ENCODE measurements at regions not wholly inside any gene's neighbourhood (a gene's known extent, or its start where the extent isn't known, plus 50 kb on each side); places are given as distances from the start of the nearest gene placed in this dataset.

- in situ Hi-C loops (cut with MboI; ENCODE audit: low pct_unique_long_range_greater_than_20kb, low sequenced_read_pairs) = no loop called here
- DNase-seq = no peak
These were observed 115.3 kb downstream of the FAT4 start for GRCh38 chr4:125430086-125430485.

- no peak for DNase-seq
These were observed 117.3 kb downstream of the FAT4 start for GRCh38 chr4:125432078-125432477.

GRCh38 chr4:125433453-125433852 is 118.7 kb downstream of the FAT4 start:
- in situ Hi-C loops (cut with MboI; ENCODE audit: low pct_unique_long_range_greater_than_20kb, low sequenced_read_pairs) = no loop called here
- DNase-seq = no peak

More at GRCh38 chr4:125432078-125432477, 117.3 kb downstream of the FAT4 start:
- in situ Hi-C loops (cut with MboI; ENCODE audit: low pct_unique_long_range_greater_than_20kb, low sequenced_read_pairs) = no loop called here

- in situ Hi-C loops (cut with MboI; ENCODE audit: low pct_unique_long_range_greater_than_20kb, low sequenced_read_pairs) = no loop called here
- DNase-seq = no peak
These were observed 119.4 kb downstream of the FAT4 start for GRCh38 chr4:125434136-125434535.

GRCh38 chr4:125440814-125441213 is 126.1 kb downstream of the FAT4 start:
- no peak for DNase-seq
- in situ Hi-C loops (cut with MboI; ENCODE audit: low pct_unique_long_range_greater_than_20kb, low sequenced_read_pairs) = no loop called here

GRCh38 chr4:125444166-125444565 is 129.4 kb downstream of the FAT4 start:
- in situ Hi-C loops (cut with MboI; ENCODE audit: low pct_unique_long_range_greater_than_20kb, low sequenced_read_pairs) = no loop called here
- no peak for DNase-seq

GRCh38 chr4:125445525-125445924 is 130.8 kb downstream of the FAT4 start:
- in situ Hi-C loops (cut with MboI; ENCODE audit: low pct_unique_long_range_greater_than_20kb, low sequenced_read_pairs) = no loop called here
- DNase-seq = no peak

GRCh38 chr4:125447551-125448290 is 133.0 kb downstream of the FAT4 start:
- in situ Hi-C loops (cut with MboI; ENCODE audit: low pct_unique_long_range_greater_than_20kb, low sequenced_read_pairs) = no loop called here

GRCh38 chr4:125456075-125456474 is 141.3 kb downstream of the FAT4 start:
- in situ Hi-C loops (cut with MboI; ENCODE audit: low pct_unique_long_range_greater_than_20kb, low sequenced_read_pairs) = no loop called here
- no peak for DNase-seq

More at GRCh38 chr4:125447551-125448290, 133.0 kb downstream of the FAT4 start:
- DNase-seq = no peak

GRCh38 chr4:125459531-125459930 is 144.8 kb downstream of the FAT4 start:
- no peak for DNase-seq
- in situ Hi-C loops (cut with MboI; ENCODE audit: low pct_unique_long_range_greater_than_20kb, low sequenced_read_pairs) = no loop called here

- in situ Hi-C loops (cut with MboI; ENCODE audit: low pct_unique_long_range_greater_than_20kb, low sequenced_read_pairs) = no loop called here
- DNase-seq = no peak
These were observed 147.1 kb downstream of the FAT4 start for GRCh38 chr4:125461676-125462363.

GRCh38 chr4:125464146-125464545 is 149.4 kb downstream of the FAT4 start:
- no peak for DNase-seq
- in situ Hi-C loops (cut with MboI; ENCODE audit: low pct_unique_long_range_greater_than_20kb, low sequenced_read_pairs) = no loop called here

- in situ Hi-C loops (cut with MboI; ENCODE audit: low pct_unique_long_range_greater_than_20kb, low sequenced_read_pairs) = no loop called here
These were observed 166.7 kb downstream of the FAT4 start for GRCh38 chr4:125481334-125482045.

GRCh38 chr4:125482822-125483221 is 168.1 kb downstream of the FAT4 start:
- in situ Hi-C loops (cut with MboI; ENCODE audit: low pct_unique_long_range_greater_than_20kb, low sequenced_read_pairs) = no loop called here
- DNase-seq = no peak

More at GRCh38 chr4:125481334-125482045, 166.7 kb downstream of the FAT4 start:
- no peak for DNase-seq

- no peak for DNase-seq
- in situ Hi-C loops (cut with MboI; ENCODE audit: low pct_unique_long_range_greater_than_20kb, low sequenced_read_pairs) = no loop called here
These were observed 168.5 kb downstream of the FAT4 start for GRCh38 chr4:125483278-125483677.

- in situ Hi-C loops (cut with MboI; ENCODE audit: low pct_unique_long_range_greater_than_20kb, low sequenced_read_pairs) = no loop called here
- DNase-seq = no peak
These were observed 170.2 kb downstream of the FAT4 start for GRCh38 chr4:125484912-125485311.

GRCh38 chr4:125486351-125486750 is 171.6 kb downstream of the FAT4 start:
- in situ Hi-C loops (cut with MboI; ENCODE audit: low pct_unique_long_range_greater_than_20kb, low sequenced_read_pairs) = no loop called here

GRCh38 chr4:125489952-125490690 is 175.4 kb downstream of the FAT4 start:
- DNase-seq = no peak
- in situ Hi-C loops (cut with MboI; ENCODE audit: low pct_unique_long_range_greater_than_20kb, low sequenced_read_pairs) = no loop called here

More at GRCh38 chr4:125486351-125486750, 171.6 kb downstream of the FAT4 start:
- DNase-seq = no peak

- no peak for DNase-seq
- in situ Hi-C loops (cut with MboI; ENCODE audit: low pct_unique_long_range_greater_than_20kb, low sequenced_read_pairs) = no loop called here
These were observed 178.2 kb downstream of the FAT4 start for GRCh38 chr4:125492957-125493356.
